Sciatic nerve (tissue), 2 donors: ENCODE measurements at regions not wholly inside any gene's neighbourhood (a gene's known extent, or its start where the extent isn't known, plus 50 kb on each side); places are given as distances from the start of the nearest gene placed in this dataset.
"Not testable (repeated sequence)": the region's sequence is repeated elsewhere in the genome, so short reads cannot be mapped to it uniquely, and the experiment has no call there.

Experiments
- ATAC-seq: fragments of 200-7000 bp; cut with Tn5 transposase; one replicate; pipeline ENCODE4 v1.9.1; 2020; ENCODE audit warnings: mild to moderate bottlenecking, moderate library complexity
- DNase-seq: peaks from one replicate; pipeline ENCODE4 v3.0.0-alpha.2; 2020; ENCODE audit warnings: low spot score
- intact Hi-C: fragments of 100-400 bp; cut with DNase I; formaldehyde crosslinking; loops from one replicate; pipeline ENCODE4 v1.14.2; 2022
- donor health status: DM: no; HTN: no; CAD: no.
- donor health status: DM: no; HTN: no; CAD: no.

DNA sequence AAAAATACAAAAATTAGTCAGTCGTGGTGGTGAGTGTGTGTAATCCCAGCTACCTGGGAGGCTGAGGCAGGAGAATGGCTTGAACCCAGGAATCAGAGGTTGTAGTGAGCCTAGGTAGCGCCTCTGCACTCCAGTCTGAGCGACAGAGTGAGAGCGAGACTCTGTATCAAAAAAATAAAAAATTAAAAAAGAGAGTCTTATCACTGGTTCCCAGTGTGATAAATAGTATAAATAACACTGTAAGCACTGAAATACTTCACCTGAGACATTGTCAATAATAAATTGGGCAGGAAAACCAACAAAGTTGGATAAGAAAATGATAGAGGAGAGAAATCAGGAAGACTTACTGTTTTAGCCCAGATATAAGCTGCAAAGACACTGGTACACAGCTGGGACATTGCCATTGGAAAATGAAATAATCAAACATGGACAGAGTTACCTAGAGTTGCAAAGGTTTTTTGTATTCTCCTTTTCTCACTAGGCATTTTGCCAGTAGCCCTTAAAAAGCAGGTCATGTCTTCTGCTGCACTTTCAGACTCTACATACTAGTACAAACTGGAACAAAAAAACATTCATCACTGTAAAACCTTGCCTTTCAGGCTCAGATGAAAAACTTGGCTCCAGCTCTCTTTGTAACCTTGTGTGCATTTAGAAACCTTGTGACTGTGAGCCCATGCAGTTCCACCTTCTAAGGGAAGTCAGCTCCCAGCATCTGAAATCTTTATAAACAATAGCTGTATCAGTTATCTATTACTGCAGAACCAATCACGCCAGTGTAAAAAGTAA is 55.0 kb upstream of the PPP1R2C start:
- ATAC-seq (no peak), DNase-seq (no peak)
- intact Hi-C loops = no loop called here

DNA sequence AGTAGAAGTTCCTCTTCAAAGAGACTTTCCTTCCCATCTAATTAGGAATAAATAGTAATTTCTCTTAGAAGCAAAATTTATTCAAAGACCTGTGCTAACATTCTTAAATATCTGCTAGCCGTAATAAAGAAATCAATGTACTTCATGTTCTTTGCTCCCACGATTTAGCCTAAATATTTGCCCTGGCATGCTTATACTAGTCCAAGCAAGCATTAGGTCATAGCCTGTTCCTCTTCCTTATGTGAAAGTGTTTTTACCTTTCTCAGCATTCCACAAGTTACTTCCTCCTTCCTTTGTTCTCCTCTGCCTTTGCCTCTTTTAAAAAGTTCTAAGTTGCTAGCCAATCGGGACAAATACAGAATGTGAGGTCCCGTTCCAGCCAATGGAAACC is 55.6 kb upstream of the PPP1R2C start:
- intact Hi-C loops, ATAC-seq, DNase-seq: not testable (repeated sequence)

DNA sequence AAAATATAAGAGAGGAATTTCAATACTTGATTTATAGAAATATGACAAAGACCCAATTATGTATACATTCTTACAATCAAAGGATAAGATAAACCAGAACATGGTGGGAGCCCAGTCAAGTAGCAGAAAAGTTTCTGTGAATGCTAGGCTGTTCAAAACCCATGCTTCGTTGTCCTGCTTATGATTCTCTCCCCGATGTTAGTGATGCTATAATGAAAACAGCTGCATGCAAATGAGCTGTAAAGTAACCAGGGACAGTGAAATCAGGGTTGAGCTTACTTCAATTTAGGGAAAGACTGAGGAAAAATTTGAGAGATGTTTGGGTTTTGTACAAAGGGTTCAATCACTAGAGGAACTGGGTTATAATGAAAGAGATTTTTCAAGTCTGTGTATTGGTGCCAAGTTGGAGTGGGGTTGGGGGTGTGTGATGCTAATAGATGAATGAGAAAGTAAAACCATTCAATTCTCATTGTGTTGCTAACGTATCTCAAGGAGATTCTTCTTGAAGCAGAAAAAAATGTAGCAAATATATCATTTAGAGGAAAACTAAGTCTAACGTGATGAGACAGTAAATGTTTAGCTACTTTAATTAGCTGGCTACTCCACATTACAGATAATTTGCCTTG is 59.3 kb upstream of the PPP1R2C start:
- DNase-seq (no peak), ATAC-seq (no peak)
- intact Hi-C loops = no loop called here

DNA sequence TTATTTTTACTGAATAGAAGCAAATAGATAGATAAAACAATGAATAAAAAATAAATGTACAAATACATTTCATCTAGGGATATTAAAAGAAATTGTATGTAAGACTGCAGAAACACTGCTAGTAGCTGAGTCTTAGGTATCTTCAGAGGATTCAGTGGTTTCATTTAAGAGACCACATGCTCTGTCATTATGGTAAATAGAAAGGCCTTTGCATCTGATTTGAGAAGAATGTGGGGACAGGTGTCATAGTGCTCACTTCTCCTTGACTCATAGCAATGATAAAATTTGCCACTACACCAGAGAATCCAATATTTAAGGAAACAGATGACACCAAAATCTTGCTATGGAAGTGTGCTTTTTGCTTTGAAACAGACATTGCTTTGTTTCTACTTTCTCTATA is 59.8 kb upstream of the PPP1R2C start:
- intact Hi-C loops = no loop called here
- DNase-seq (no peak), ATAC-seq (no peak)

DNA sequence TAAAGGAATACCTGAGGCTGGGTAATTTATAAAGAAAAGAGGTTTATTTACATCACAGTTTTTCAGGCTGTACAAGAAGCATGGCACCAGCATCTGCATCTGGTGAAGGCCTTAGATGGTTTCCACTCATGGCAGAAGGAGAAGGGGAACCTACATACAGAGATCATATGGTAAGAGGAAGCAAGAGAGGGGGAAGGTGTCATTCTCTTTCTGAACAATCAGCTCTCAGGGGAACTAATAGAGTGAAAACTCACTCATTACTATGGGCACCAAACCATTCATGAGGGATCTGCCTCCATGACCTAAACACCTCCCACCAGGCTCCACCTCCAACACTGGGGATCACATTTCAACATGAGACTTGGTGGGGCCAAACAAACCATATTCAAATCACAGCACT is 61.7 kb upstream of the PPP1R2C start:
- ATAC-seq = no peak
- intact Hi-C loops = no loop called here
- no peak for DNase-seq

DNA sequence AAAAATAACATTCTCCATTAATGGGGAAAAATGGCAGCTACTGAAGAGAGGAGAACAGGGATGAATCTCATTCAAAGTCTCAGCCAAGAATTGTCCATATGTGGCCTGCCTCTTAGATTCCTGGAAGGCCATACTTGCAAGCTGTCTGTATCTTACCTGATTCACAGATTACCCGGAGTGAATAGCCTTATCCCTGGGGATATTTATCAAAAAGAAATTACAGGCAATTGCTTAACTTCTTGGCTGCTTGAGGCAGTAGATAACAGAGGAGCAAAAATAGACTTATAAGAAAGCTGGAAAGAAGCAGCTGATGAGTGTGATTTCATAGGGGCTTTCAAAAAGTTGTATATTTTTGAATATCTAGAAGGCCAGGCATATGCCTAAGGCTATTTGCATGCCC is 68.8 kb upstream of the PPP1R2C start:
- no peak for DNase-seq
- intact Hi-C loops = no loop called here
- ATAC-seq = no peak

DNA sequence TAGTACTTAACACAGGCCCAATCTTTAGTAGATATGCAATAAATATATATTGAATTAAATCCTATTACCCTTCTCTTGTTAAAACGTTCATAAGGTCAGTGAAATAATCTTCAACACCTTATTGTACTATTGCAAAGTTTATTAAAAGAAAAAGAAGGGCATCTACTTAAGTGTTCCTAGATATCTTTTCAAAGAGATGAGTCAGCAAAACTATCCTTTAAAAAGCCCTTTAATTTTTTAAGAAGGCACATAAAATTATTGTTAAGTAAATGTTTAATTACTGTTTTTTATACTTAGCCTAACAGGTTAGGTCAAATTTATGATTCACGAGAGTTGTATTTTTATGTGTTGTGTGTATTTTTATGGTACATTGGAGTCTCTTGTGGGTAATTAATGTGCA is 77.3 kb upstream of the PPP1R2C start:
- ATAC-seq = no peak
- intact Hi-C loops = no loop called here
- no peak for DNase-seq

DNA sequence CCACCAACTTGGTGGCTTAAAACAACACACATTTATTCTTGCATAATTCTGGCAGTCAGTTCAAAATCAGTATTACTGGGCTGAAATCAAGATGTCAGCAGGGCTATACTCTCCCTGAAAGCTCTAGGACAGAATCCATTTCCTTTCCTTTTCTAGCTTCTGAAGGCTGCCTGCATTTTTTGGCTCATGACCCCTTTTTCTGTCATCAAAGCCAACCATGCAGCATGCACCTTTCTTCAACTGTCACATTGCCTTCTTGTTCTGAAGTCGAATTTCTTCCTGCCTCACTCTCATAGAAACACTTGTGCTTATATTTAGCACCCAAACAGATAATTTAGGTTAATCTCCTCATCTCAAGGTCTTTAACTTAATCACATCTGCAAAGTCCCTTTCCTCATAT is 79.8 kb upstream of the PPP1R2C start:
- intact Hi-C loops = no loop called here
- ATAC-seq (no peak), DNase-seq (no peak)

DNA sequence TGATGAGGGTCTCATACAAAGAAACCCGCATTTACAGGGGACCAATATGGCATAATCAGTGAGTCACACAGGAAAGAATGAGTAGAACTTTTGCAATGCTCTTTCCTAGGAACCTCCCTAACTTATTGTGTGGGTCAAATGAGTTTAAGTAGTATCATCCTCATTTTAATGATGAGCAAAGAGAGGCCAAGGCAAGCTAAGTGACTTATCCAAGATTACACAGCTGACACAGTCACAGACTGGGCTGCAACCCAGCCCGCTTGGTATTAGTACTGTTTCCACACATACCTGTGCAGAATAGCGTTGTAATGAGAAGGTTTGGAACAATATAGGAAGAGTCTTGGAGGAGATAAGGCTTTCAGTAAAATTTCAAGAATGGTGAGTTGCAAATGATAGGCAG is 91.0 kb upstream of the PPP1R2C start:
- intact Hi-C loops = no loop called here
- DNase-seq (no peak), ATAC-seq (no peak)

DNA sequence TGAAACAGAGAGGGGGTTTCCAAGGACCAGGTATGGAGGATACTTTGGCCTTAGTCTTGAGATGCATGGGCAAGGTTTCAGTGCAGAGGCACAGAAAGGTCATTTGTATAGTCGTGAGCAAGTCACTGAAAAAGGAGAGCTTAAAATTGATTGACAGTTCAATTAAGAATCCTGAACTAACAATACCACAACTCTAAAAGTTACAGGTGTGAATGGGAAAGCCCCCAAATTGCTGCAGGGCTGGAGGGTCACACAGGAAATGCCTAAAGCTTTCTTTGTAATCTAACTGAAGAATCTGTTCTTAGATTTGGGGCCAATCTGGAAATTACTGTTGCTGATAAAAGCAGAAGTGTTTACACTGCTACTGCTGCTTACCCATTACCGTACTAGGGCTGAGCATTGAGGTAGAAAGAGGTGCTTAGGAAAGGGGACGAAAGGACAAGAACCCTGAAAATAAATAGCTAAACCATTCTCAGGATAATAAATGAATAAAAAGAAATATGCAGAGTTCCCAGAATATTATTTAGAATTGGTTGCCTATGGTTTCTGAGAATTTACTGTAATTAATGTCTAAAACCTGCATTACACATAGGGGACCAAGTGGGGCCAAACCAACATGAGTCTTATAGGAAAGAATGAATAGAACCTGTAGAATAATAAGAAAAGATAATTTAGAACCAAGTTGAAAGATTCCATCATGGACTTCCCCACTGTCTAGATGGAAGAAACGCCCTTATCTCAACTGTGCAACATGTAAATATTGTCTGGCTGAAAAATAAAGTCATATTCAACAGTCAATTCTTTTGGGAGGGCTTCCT is 91.9 kb upstream of the PPP1R2C start:
- DNase-seq = no peak
- no peak for ATAC-seq
- intact Hi-C loops = no loop called here

DNA sequence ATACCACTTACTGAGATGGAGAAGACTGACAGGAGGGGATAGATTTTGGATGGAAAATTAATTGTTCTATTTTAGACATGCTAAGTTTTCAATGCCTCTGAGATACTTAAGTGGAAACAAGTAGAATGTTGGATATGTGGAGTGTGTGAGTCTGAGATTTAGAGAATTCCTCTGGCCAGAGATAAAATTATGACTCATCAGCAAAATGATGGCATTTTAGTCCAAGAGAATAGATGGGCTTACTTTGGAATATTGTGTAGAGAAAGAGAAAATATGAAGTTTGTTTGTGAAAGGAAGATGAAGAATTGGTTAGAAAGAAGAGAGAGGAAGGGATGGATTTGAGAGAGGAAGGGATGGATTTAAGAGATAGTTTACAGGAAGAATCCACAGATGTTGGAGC is 108.6 kb upstream of the PPP1R2C start:
- no peak for ATAC-seq
- intact Hi-C loops = no loop called here

DNA sequence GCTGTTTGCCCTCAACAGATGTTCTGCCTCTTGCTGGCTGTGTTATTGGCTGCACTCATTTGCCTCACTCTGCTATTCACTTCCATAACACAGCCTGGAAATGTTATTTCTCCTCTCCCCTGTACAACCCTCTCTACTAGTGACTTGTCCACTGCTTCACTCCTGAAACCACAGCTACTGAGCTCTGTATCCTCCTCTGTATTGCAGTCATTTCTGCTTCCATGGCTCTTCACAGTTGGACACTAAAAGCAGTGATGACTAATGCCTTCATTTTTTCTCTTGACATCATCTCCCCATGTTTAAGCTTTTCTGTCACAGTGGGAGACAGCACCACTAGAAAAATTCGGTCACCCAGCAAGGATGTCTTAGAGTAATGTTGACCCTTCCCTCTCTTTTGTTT is 123.0 kb upstream of the PPP1R2C start:
- intact Hi-C loops = no loop called here
- DNase-seq (no peak), ATAC-seq (no peak)

More for the DNA sequence above, 108.6 kb upstream of the PPP1R2C start:
- DNase-seq = no peak

DNA sequence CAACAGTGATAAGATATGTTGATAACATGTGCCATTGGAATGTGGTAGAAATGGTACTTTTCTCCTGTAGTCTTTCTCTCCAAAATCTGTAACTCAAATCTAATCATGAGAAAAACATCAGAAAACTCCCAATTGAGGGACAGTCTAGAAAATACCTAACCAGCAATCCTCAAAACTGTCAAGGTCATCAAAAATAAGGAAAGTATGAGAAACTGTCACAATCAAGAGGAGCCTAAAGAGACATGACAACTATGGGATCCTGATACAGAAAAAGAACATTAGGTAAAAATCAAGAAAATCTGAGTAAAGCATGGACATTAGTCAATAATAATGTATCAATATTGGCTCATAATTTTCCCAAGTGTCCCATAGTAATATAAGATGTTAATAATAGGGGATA is 124.5 kb upstream of the PPP1R2C start:
- ATAC-seq (no peak), DNase-seq (no peak)
- intact Hi-C loops = no loop called here

DNA sequence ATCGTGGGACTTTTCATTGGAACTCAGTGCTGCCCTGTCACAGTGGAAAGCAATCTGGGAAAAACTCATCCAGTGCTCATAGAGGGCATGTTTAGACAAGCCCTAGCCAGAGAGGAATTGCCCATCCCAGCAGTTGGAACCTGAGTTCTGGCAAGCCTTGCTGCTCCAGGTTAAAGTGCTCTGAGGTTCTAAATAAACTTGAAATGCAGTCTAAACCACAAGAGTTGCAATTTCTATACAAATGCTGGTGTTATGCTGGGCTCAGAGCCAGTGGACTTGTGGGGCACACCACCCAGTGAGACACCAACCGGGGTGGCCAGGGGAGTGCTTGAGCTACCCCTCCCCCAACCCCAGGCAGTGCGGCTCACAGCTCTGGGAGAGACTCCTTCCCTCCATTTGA is 142.8 kb upstream of the PPP1R2C start:
- DNase-seq (no peak), ATAC-seq (no peak)
- intact Hi-C loops = no loop called here

DNA sequence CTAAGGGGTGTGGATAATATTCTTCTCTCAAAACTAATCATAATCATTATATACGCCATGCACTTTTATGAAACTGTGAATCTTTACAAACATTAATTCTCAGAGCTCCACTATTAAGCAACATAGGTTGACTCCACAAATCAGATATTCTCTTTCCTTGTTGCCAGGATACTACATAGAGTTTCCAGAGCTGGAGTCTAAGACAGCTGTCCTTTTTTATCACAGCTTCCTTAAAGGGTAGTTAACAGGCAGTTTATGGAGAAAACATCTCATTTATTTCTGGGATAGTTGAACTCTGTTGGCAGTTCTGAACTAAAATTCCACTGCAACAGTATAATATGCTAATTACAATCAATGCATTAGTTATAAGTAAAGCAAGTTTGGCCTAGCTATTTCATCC is 152.1 kb upstream of the PPP1R2C start:
- ATAC-seq = no peak
- intact Hi-C loops = no loop called here
- DNase-seq = no peak

DNA sequence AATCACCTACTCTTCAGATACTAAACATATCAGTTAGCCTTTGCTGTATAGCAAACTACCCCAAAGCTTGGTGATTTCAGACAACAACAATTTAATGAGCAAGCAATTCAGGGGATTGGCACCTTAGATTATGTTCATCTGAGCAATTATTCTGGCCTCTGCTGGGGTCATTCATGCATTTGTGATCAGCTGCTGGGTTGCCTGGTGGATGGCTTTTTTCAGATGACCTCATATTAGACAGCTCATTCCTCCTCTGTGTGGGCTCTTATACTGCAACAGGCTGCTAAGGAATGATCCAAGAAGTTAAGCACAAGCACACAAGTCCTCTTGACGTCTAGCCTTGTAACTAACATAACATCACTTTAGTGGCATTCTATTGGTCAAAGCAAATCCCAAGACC is 153.0 kb upstream of the PPP1R2C start:
- intact Hi-C loops = no loop called here

DNA sequence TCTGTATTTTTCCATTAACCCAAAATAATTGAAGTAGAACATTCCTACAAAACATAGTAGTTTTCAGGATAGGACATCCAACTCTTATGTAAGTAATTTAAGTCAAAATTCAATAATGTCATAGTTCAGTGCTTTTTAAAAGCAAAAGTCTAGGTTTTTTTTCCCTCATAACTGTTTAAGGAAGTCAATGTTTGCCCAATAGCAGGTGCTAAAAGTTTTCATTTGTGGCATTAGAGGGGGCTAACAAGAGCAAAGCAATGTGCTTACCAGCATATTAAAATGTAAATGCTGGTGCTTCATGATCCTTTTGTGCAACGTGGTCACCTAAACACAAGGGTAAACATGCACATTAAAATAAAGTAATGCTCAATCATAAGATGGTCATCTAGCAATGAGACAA is 155.2 kb upstream of the PPP1R2C start:
- DNase-seq (no peak), ATAC-seq (no peak)
- intact Hi-C loops = no loop called here

More for the DNA sequence above, 153.0 kb upstream of the PPP1R2C start:
- ATAC-seq (no peak), DNase-seq (no peak)

DNA sequence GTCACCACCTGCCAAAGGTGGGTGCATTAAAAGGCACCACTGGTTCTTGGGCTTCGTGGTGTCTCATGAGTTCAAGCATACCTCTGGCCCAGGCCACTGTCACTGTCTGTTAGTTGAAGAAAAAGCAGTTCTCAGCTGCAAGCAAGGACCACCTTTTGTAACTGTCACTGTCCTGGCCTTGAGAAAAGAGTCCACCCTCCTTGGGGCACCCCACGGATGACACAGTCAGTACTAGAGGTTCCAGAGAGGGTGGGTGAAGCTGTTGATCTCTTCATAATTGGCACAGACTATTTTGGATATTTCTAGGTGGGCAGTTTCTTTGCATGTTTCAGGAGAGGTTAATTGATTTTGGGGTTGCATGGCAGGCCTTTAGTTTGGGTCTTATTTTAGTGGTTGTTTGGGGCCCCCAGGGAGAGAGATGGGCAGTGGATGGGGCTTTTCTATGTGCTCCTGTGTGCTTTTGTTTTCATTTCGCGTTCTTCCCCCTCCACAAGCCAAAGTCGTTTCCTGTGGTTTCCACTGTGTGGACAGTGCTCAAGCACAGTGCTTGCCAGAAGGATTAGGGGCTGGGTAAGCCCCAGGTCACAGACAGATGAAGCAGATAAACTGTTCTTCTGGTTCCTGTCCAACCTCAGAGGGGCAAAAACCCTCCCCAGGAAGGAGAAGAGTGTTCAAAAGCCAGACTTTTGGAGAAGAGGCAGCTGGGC is 156.2 kb upstream of the PPP1R2C start:
- ATAC-seq (no peak), DNase-seq (no peak)
- intact Hi-C loops = no loop called here

DNA sequence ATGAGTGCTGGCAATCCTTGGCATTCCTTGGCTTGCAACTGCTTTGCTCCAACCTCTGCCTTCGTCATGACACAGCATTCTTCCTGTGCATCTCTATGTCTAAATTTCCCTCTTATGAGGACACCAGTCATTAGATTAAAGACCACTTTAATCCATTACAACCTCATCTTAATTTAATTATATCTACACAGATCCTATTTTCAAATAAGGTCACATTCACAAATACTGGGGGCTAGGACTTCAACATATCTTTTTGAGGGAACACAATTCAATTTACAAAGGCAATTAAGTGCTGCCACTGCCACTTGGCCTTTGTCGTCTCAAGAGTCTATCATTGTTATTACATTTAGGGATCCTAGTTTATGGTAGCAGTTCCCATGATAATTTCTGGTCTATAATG is 163.7 kb upstream of the PPP1R2C start:
- intact Hi-C loops = no loop called here
- DNase-seq (no peak), ATAC-seq (no peak)
